Smooth muscle cell (in vitro differentiated cells): ENCODE measurements at regions not wholly inside any gene's neighbourhood (a gene's known extent, or its start where the extent isn't known, plus 50 kb on each side); places are given as distances from the start of the nearest gene placed in this dataset.

Experiments used
- DNase-seq: peaks from one replicate; lab custom pipeline; 2025; ENCODE audit not compliant: unreplicated experiment; lab: John Stamatoyannopoulos, UW
- H2AFZ ChIP-seq: fragments of 200-600 bp; sonication (generic); 2 replicates; pipeline ENCODE4 v1.6.0; 2016; ENCODE audit warnings: antibody characterized with exemption, low read depth, mild to moderate bottlenecking
- H3F3A ChIP-seq: fragments of 200-600 bp; sonication (generic); 2 replicates; pipeline ENCODE4 v1.6.0; 2017; ENCODE audit warnings: antibody characterized with exemption, low read depth
- H3K27ac ChIP-seq: fragments of 200-600 bp; sonication (generic); 2 replicates; pipeline ENCODE4 v1.5.1; 2016; ENCODE audit warnings: low read depth, mild to moderate bottlenecking
- H3K27me3 ChIP-seq: fragments of 200-600 bp; sonication (generic); 2 replicates; pipeline ENCODE4 v1.6.1; 2016; ENCODE audit warnings: low read depth, mild to moderate bottlenecking
- H3K36me3 ChIP-seq: fragments of 200-600 bp; sonication (generic); 2 replicates; pipeline ENCODE4 v1.5.1; 2016; ENCODE audit warnings: low read depth
- H3K4me1 ChIP-seq: fragments of 200-600 bp; sonication (generic); 2 replicates; pipeline ENCODE4 v1.5.1; 2016; ENCODE audit warnings: low read depth
- H3K4me2 ChIP-seq: fragments of 200-600 bp; sonication (generic); 2 replicates; pipeline ENCODE4 v1.6.0; 2016; ENCODE audit warnings: mild to moderate bottlenecking
- H3K4me3 ChIP-seq: fragments of 200-600 bp; sonication (generic); 2 replicates; pipeline ENCODE4 v1.5.1; 2016; ENCODE audit warnings: mild to moderate bottlenecking
- H3K79me2 ChIP-seq: fragments of 200-600 bp; sonication (generic); 2 replicates; pipeline ENCODE4 v1.6.0; 2016; ENCODE audit warnings: low read depth, mild to moderate bottlenecking
- H3K9ac ChIP-seq: fragments of 200-600 bp; sonication (generic); 2 replicates; pipeline ENCODE4 v1.6.0; 2016; ENCODE audit warnings: low read depth
- H3K9me3 ChIP-seq: fragments of 200-600 bp; sonication (generic); replicated peaks from 2 replicates; pipeline ENCODE4 v1.5.1; 2016; ENCODE audit warnings: low read depth
- H4K20me1 ChIP-seq: fragments of 200-600 bp; sonication (generic); 2 replicates; pipeline ENCODE4 v1.6.0; 2016; ENCODE audit warnings: low read depth
- CTCF ChIP-seq: fragments of 200-600 bp; sonication (generic); IDR thresholded peaks from 2 replicates; pipeline ENCODE4 v1.5.1; 2017; ENCODE audit warnings: borderline replicate concordance, mild to moderate bottlenecking, antibody characterized with exemption; ENCODE audit not compliant: insufficient read depth, poor library complexity, severe bottlenecking
- WGBS: methylation state at CpG from one replicate; pipeline ENCODE4 v1.1.7; 2016; ENCODE audit warnings: low lambda C conversion rate; 5-methylcytosine and 5-hydroxymethylcytosine counted together

GRCh38 chr2:128812183-128812940 is 493.7 kb upstream of the HS6ST1 start:
- no peaks in the 10 kb centered on the region for H3K4me1 ChIP-seq
- no peak for DNase-seq
- peaks cover 8% of the 10 kb centered on the region for H3F3A ChIP-seq
- H3K27ac ChIP-seq: no peak overlapping the region
- no peaks in the 10 kb centered on the region for H3K79me2 ChIP-seq
- H3K36me3 ChIP-seq: no peaks in the 10 kb centered on the region
- no peaks in the 10 kb centered on the region for H3K9me3 ChIP-seq
- TF ChIP-seq CTCF: no peak
- 87% methylated on average over 14 of the region's 14 CpGs for WGBS
- H2AFZ ChIP-seq: no peak overlapping the region
- no peaks in the 10 kb centered on the region for H4K20me1 ChIP-seq
- no peak overlapping the region for H3K4me2 ChIP-seq
- H3K27me3 ChIP-seq: no peaks in the 10 kb centered on the region
- no peak overlapping the region for H3K4me3 ChIP-seq
- H3K9ac ChIP-seq: no peak overlapping the region

GRCh38 chr2:128813352-128814034 is 494.8 kb upstream of the HS6ST1 start:
- no peaks in the 10 kb centered on the region for H4K20me1 ChIP-seq
- H3K4me2 ChIP-seq: no peak overlapping the region
- WGBS: 66% methylated on average over 7 of the region's 7 CpGs
- no peak overlapping the region for H2AFZ ChIP-seq
- TF ChIP-seq CTCF: no peak
- no peak overlapping the region for H3K4me3 ChIP-seq
- peaks cover 8% of the 10 kb centered on the region for H3F3A ChIP-seq
- no peaks in the 10 kb centered on the region for H3K4me1 ChIP-seq
- H3K9me3 ChIP-seq: no peaks in the 10 kb centered on the region
- DNase-seq: no peak
- H3K27me3 ChIP-seq: no peaks in the 10 kb centered on the region
- H3K9ac ChIP-seq: no peak overlapping the region
- no peaks in the 10 kb centered on the region for H3K79me2 ChIP-seq
- no peaks in the 10 kb centered on the region for H3K36me3 ChIP-seq
- H3K27ac ChIP-seq: no peak overlapping the region

- Histone ChIP-seq H3K4me3 (no peak overlapping the region), H3K9me3 (no peaks in the 10 kb centered on the region), H4K20me1 (no peaks in the 10 kb centered on the region), H3F3A (no peaks in the 10 kb centered on the region), H2AFZ (no peak overlapping the region), H3K4me1 (no peaks in the 10 kb centered on the region), H3K27me3 (no peaks in the 10 kb centered on the region), H3K36me3 (no peaks in the 10 kb centered on the region), H3K4me2 (no peak overlapping the region), H3K79me2 (no peaks in the 10 kb centered on the region), H3K27ac (no peak overlapping the region), H3K9ac (no peak overlapping the region)
- WGBS: 93% methylated on average over 3 of the region's 3 CpGs
- no peak for TF ChIP-seq CTCF
- no peak for DNase-seq
These were observed 496.6 kb upstream of the HS6ST1 start for GRCh38 chr2:128815248-128815647.
